Midbrain (tissue), 1 donor: ENCODE measurements at regions not wholly inside any gene's neighbourhood (a gene's known extent, or its start where the extent isn't known, plus 50 kb on each side); places are given as distances from the start of the nearest gene placed in this dataset.

Experiments used
- DNase-seq: peaks from one replicate; lab custom pipeline; 2025; lab: John Stamatoyannopoulos, UW

GRCh38 chr1:208513799-208514198, 269.6 kb upstream of the PLXNA2 start:
- DNase-seq = no peak

GRCh38 chr1:208515129-208515528, 270.9 kb upstream of the PLXNA2 start:
- no peak for DNase-seq

GRCh38 chr1:208516780-208517179, 272.6 kb upstream of the PLXNA2 start:
- no peak for DNase-seq

GRCh38 chr1:208520438-208521099, 276.4 kb upstream of the PLXNA2 start:
- no peak for DNase-seq

GRCh38 chr1:208521534-208521933, 277.4 kb upstream of the PLXNA2 start:
- DNase-seq = no peak

GRCh38 chr1:208523007-208523406, 278.8 kb upstream of the PLXNA2 start:
- DNase-seq = no peak

- DNase-seq = no peak
Observed at GRCh38 chr1:208524376-208524775, 280.2 kb upstream of the PLXNA2 start.

- DNase-seq = no peak
Observed at GRCh38 chr1:208524925-208525324, 280.7 kb upstream of the PLXNA2 start.

- no peak for DNase-seq
Observed at GRCh38 chr1:208525417-208525816, 281.2 kb upstream of the PLXNA2 start.

GRCh38 chr1:208526613-208527125, 282.5 kb upstream of the PLXNA2 start:
- DNase-seq = no peak

- DNase-seq = no peak
Observed at GRCh38 chr1:208527156-208527555, 283.0 kb upstream of the PLXNA2 start.

GRCh38 chr1:208528578-208529240, 284.5 kb upstream of the PLXNA2 start:
- no peak for DNase-seq

GRCh38 chr1:208531003-208531750, 287.0 kb upstream of the PLXNA2 start:
- no peak for DNase-seq

GRCh38 chr1:208533746-208534598, 289.8 kb upstream of the PLXNA2 start:
- DNase-seq = no peak

GRCh38 chr1:208534599-208534897, 290.4 kb upstream of the PLXNA2 start:
- DNase-seq = peak; percentile 22

GRCh38 chr1:208534979-208535378, 290.8 kb upstream of the PLXNA2 start:
- DNase-seq = no peak

GRCh38 chr1:208535511-208535910, 291.3 kb upstream of the PLXNA2 start:
- DNase-seq = no peak

GRCh38 chr1:208536212-208536611, 292.0 kb upstream of the PLXNA2 start:
- DNase-seq = no peak

- DNase-seq = no peak
Observed at GRCh38 chr1:208537198-208537597, 293.0 kb upstream of the PLXNA2 start.

- DNase-seq = no peak
Observed at GRCh38 chr1:208538078-208538477, 293.9 kb upstream of the PLXNA2 start.

GRCh38 chr1:208538587-208538986, 294.4 kb upstream of the PLXNA2 start:
- DNase-seq = no peak

GRCh38 chr1:208540724-208541123, 296.5 kb upstream of the PLXNA2 start:
- no peak for DNase-seq
